Neuronal stem cell (in vitro differentiated cells): ENCODE measurements at regions not wholly inside any gene's neighbourhood (a gene's known extent, or its start where the extent isn't known, plus 50 kb on each side); places are given as distances from the start of the nearest gene placed in this dataset.

Experiments
- DNase-seq: peaks from one replicate; pipeline ENCODE4 v3.0.0-alpha.2; 2013; ENCODE audit warnings: low spot score
- H2AFZ ChIP-seq: one replicate; pipeline ENCODE4 v1.6.1; 2013; ENCODE audit warnings: mild to moderate bottlenecking, low read length, inconsistent platforms
- H2AK5ac ChIP-seq: 2 replicates; pipeline ENCODE4 v1.6.1; 2013; ENCODE audit warnings: low read depth, mild to moderate bottlenecking, inconsistent platforms, low read length, moderate library complexity, mixed read lengths
- H2BK120ac ChIP-seq: 2 replicates; pipeline ENCODE4 v1.6.1; 2013; ENCODE audit warnings: low read depth, mild to moderate bottlenecking, inconsistent platforms, low read length, moderate library complexity, mixed read lengths
- H2BK12ac ChIP-seq: one replicate; pipeline ENCODE4 v1.6.1; 2013; ENCODE audit warnings: low read length, inconsistent platforms
- H2BK15ac ChIP-seq: 2 replicates; pipeline ENCODE4 v1.6.1; 2013; ENCODE audit warnings: mild to moderate bottlenecking, low read length, inconsistent platforms, mixed read lengths
- H2BK5ac ChIP-seq: one replicate; pipeline ENCODE4 v1.6.1; 2013; ENCODE audit warnings: inconsistent platforms, mild to moderate bottlenecking, low read length, moderate library complexity
- H3K14ac ChIP-seq: one replicate; pipeline ENCODE4 v1.6.1; 2013; ENCODE audit warnings: low read length, inconsistent platforms
- H3K18ac ChIP-seq: 2 replicates; pipeline ENCODE4 v1.6.1; 2013; ENCODE audit warnings: low read length, inconsistent platforms
- H3K23ac ChIP-seq: 2 replicates; pipeline ENCODE4 v1.6.1; 2013; ENCODE audit warnings: low read depth, mild to moderate bottlenecking, mixed read lengths, low read length, inconsistent platforms; ENCODE audit not compliant: poor library complexity
- H3K27ac ChIP-seq: replicated peaks from 3 replicates; pipeline ENCODE4 v1.5.1; 2013; ENCODE audit warnings: low read length, inconsistent platforms
- H3K27me3 ChIP-seq, 3 experiments: 2 replicates each; pipeline ENCODE4 v1.6.1; 2013; ENCODE audit warnings: low read length in 3 of 3, mild to moderate bottlenecking in 2 of 3, inconsistent platforms in 1 of 3, low read depth in 1 of 3, mixed read lengths in 1 of 3, moderate library complexity in 1 of 3; ENCODE audit not compliant: control insufficient read depth in 3 of 3, insufficient read depth in 3 of 3
- H3K36me3 ChIP-seq, 2 donors: replicated peaks in 1 of 2; 2 replicates each; pipeline ENCODE4 v1.6.1; 2013; ENCODE audit warnings: low read length in 2 of 2; ENCODE audit not compliant: control insufficient read depth in 2 of 2, insufficient read depth in 2 of 2
- H3K4ac ChIP-seq: 2 replicates; pipeline ENCODE4 v1.6.1; 2013; ENCODE audit warnings: inconsistent platforms, mild to moderate bottlenecking, low read length, moderate library complexity
- H3K4me1 ChIP-seq, 2 donors: 1 replicate in 1 of 2; 2 replicates in 1 of 2; pipeline ENCODE4 v1.6.1; 2013; ENCODE audit warnings: low read length in 2 of 2, low read depth in 1 of 2; ENCODE audit not compliant: control insufficient read depth in 2 of 2, insufficient read depth in 1 of 2
- H3K4me2 ChIP-seq: one replicate; pipeline ENCODE4 v1.6.1; 2013; ENCODE audit warnings: mild to moderate bottlenecking, low read length, inconsistent platforms; ENCODE audit not compliant: insufficient read depth, poor library complexity, severe bottlenecking
- H3K4me3 ChIP-seq, 2 donors: 2 replicates each; pipeline ENCODE4 v1.5.1; 2013; ENCODE audit warnings: low read length in 2 of 2, mild to moderate bottlenecking in 2 of 2, inconsistent platforms in 1 of 2, moderate library complexity in 1 of 2
- H3K79me1 ChIP-seq: one replicate; pipeline ENCODE4 v1.6.1; 2013; ENCODE audit warnings: low read depth, mild to moderate bottlenecking, inconsistent platforms, low read length, moderate library complexity
- H3K9ac ChIP-seq: one replicate; pipeline ENCODE4 v1.6.1; 2013; ENCODE audit warnings: mild to moderate bottlenecking, low read depth, low read length, inconsistent platforms; ENCODE audit not compliant: poor library complexity
- H3K9me3 ChIP-seq, 2 donors: replicated peaks in 1 of 2; 2 replicates each; pipeline versions ENCODE3 to v1.6.1; 2013; ENCODE audit warnings: low read length in 2 of 2, mild to moderate bottlenecking in 2 of 2, inconsistent platforms in 1 of 2, low read depth in 1 of 2, mixed read lengths in 1 of 2, moderate library complexity in 1 of 2; ENCODE audit not compliant: control insufficient read depth in 2 of 2, insufficient read depth in 1 of 2
- H4K8ac ChIP-seq: one replicate; pipeline ENCODE4 v1.6.1; 2013; ENCODE audit warnings: low read depth, mild to moderate bottlenecking, inconsistent platforms, low read length, moderate library complexity
- H4K91ac ChIP-seq: one replicate; pipeline ENCODE4 v1.6.1; 2013; ENCODE audit warnings: low read length, low read depth, mild to moderate bottlenecking, inconsistent platforms; ENCODE audit not compliant: poor library complexity
- WGBS, 2 donors: extraction: QIAGEN DNeasy Blood & Tissue Kit; methylation state at CpG; one replicate each; pipeline ENCODE4 v1.1.7; 2013; ENCODE audit warnings: missing lambda C conversion rate in 2 of 2, mixed read lengths in 1 of 2; ENCODE audit not compliant: insufficient read length in 2 of 2, insufficient replicate concordance in 1 of 2; ENCODE audit errors: extremely low coverage in 2 of 2; 5-methylcytosine and 5-hydroxymethylcytosine counted together

DNA sequence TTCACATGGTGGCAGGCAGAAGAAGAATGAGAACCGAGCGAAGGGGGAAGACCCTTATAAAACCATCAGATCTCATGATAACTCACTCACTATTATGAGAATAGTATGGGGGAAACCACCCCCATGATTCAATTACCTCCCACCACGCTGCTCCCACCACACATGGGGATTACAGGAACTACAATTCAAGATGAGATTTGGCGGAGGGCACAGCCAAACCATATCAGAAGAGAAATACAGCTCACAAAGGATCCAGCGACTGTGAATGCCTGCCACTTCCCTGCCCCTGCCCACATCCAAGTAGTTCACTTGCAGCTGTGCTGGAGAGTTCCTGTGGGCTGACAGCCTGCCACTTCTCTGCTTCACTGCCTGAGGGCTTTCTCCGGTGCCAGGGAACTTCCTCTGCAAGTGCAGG lies 148.7 kb downstream of the C7orf25 start:
- H3K9me3 ChIP-seq = peaks cover 0 to 3% of the 10 kb centered on the region in 2 donors
- H2BK12ac ChIP-seq = no peak overlapping the region
- H3K9ac ChIP-seq = no peak overlapping the region
- WGBS, 2 donors = no CpG with 5 or more reads among the region's 6 CpGs
- no peak overlapping the region for H3K4me2 ChIP-seq
- no peaks in the 10 kb centered on the region for H3K36me3 ChIP-seq
- no peak overlapping the region for H2AFZ ChIP-seq
- H3K27me3 ChIP-seq = no peaks in the 10 kb centered on the region
- no peak for DNase-seq
- no peak overlapping the region for H2AK5ac ChIP-seq
- H3K79me1 ChIP-seq = no peaks in the 10 kb centered on the region
- H3K14ac ChIP-seq = no peak overlapping the region
- no peaks in the 10 kb centered on the region for H3K4me1 ChIP-seq
- H3K18ac ChIP-seq = no peak overlapping the region
- H3K4ac ChIP-seq = no peak overlapping the region
- H3K4me3 ChIP-seq = no peak overlapping the region
- no peak overlapping the region for H2BK15ac ChIP-seq
- H3K27ac ChIP-seq = no peak overlapping the region
- H4K91ac ChIP-seq = no peak overlapping the region
- H3K23ac ChIP-seq = peak overlapping the region; percentile 25
- H2BK120ac ChIP-seq = no peak overlapping the region
- no peak overlapping the region for H2BK5ac ChIP-seq
- H4K8ac ChIP-seq = no peak overlapping the region

GRCh38 chr7:42761486-42761885 lies 150.4 kb downstream of the C7orf25 start:
- H3K4me1 ChIP-seq = peaks cover 3 to 4% of the 10 kb centered on the region in 2 donors
- no peak overlapping the region for H4K8ac ChIP-seq
- H3K36me3 ChIP-seq = no peaks in the 10 kb centered on the region
- H4K91ac ChIP-seq = no peak overlapping the region
- no peak overlapping the region for H2BK5ac ChIP-seq
- DNase-seq = no peak
- no peak overlapping the region for H3K4ac ChIP-seq
- no peak overlapping the region for H2BK12ac ChIP-seq
- no peaks in the 10 kb centered on the region for H3K27me3 ChIP-seq
- H2AFZ ChIP-seq = no peak overlapping the region
- H3K18ac ChIP-seq = no peak overlapping the region
- no peak overlapping the region for H2BK120ac ChIP-seq
- no peak overlapping the region for H3K4me3 ChIP-seq
- H2AK5ac ChIP-seq = no peak overlapping the region
- no CpG with 5 or more reads among the region's 1 CpG for WGBS, 2 donors
- H3K27ac ChIP-seq = no peak overlapping the region
- H2BK15ac ChIP-seq = no peak overlapping the region
- peaks cover 0 to 3% of the 10 kb centered on the region in 2 donors for H3K9me3 ChIP-seq
- H3K23ac ChIP-seq = no peak overlapping the region
- no peak overlapping the region for H3K4me2 ChIP-seq
- no peak overlapping the region for H3K9ac ChIP-seq
- H3K14ac ChIP-seq = no peak overlapping the region
- no peaks in the 10 kb centered on the region for H3K79me1 ChIP-seq

GRCh38 chr7:42758124-42758523 lies 153.7 kb downstream of the C7orf25 start:
- no peak overlapping the region for H2AFZ ChIP-seq
- no peaks in the 10 kb centered on the region for H3K27me3 ChIP-seq
- no peak overlapping the region for H3K23ac ChIP-seq
- H3K18ac ChIP-seq = no peak overlapping the region
- H4K91ac ChIP-seq = no peak overlapping the region
- no peak overlapping the region for H2BK5ac ChIP-seq
- no peak overlapping the region for H2BK12ac ChIP-seq
- no peak overlapping the region for H3K27ac ChIP-seq
- no peak for DNase-seq
- H3K4ac ChIP-seq = no peak overlapping the region
- H3K9me3 ChIP-seq = peaks cover 0 to 3% of the 10 kb centered on the region in 2 donors
- no peak overlapping the region for H3K9ac ChIP-seq
- H3K4me3 ChIP-seq = no peak overlapping the region
- H2BK120ac ChIP-seq = no peak overlapping the region
- H2AK5ac ChIP-seq = no peak overlapping the region
- no peak overlapping the region for H4K8ac ChIP-seq
- WGBS, 2 donors = no CpG with 5 or more reads among the region's 1 CpG
- no peaks in the 10 kb centered on the region for H3K36me3 ChIP-seq
- H3K14ac ChIP-seq = no peak overlapping the region
- no peak overlapping the region for H3K4me2 ChIP-seq
- no peak overlapping the region for H2BK15ac ChIP-seq
- H3K4me1 ChIP-seq = peaks cover 4 to 17% of the 10 kb centered on the region in 2 donors
- H3K79me1 ChIP-seq = no peaks in the 10 kb centered on the region

- no peak for DNase-seq
- H3K4me1 ChIP-seq = peaks cover 5 to 22% of the 10 kb centered on the region in 2 donors
- no peaks in the 10 kb centered on the region for H3K79me1 ChIP-seq
- H4K8ac ChIP-seq = no peak overlapping the region
- no peak overlapping the region for H2BK5ac ChIP-seq
- no peak overlapping the region for H3K4me3 ChIP-seq
- no peak overlapping the region for H3K4ac ChIP-seq
- no peak overlapping the region for H3K27ac ChIP-seq
- no peak overlapping the region for H2AFZ ChIP-seq
- no peak overlapping the region for H3K14ac ChIP-seq
- H2BK12ac ChIP-seq = no peak overlapping the region
- H3K23ac ChIP-seq = no peak overlapping the region
- no peaks in the 10 kb centered on the region for H3K27me3 ChIP-seq
- WGBS, 2 donors = no CpG with 5 or more reads among the region's 5 CpGs
- H3K18ac ChIP-seq = no peak overlapping the region
- H2BK15ac ChIP-seq = no peak overlapping the region
- no peak overlapping the region for H2BK120ac ChIP-seq
- H3K9me3 ChIP-seq = peaks cover 0 to 3% of the 10 kb centered on the region in 2 donors
- no peaks in the 10 kb centered on the region for H3K36me3 ChIP-seq
- H2AK5ac ChIP-seq = no peak overlapping the region
- no peak overlapping the region for H3K4me2 ChIP-seq
- H3K9ac ChIP-seq = no peak overlapping the region
- no peak overlapping the region for H4K91ac ChIP-seq
These were observed 155.0 kb downstream of the C7orf25 start for GRCh38 chr7:42756841-42757240.
